ENCODE measurements at regions not wholly inside any gene's neighbourhood (a gene's known extent, or its start where the extent isn't known, plus 50 kb on each side); places are given as distances from the start of the nearest gene placed in this dataset.

DNA sequence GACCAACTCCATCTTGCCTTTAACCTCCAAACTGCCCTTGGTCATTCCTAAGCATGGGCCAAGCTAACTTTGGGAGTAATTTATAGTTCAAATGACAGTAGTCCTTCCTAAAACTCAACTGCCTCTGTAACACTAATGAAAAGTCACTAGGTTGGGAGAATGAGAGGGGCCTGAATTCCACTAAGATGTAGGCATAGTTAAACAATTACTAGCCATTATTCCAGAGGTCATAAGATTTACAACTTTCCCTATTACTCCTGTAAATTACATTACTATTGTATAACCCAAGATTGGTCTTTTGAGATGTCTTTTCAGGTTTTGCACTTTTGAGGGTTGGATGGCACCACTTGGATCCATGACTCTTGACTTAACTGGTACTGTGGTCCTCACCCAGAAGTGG lies 94.6 kb downstream of the SPP2 start:
- no peak for TF ChIP-seq CTCF (conservative IDR thresholded peaks at IDR 0.05; ENCODE audit: low read depth, low read length)
- DNase-seq (ENCODE audit: low read depth) = no peak
- no peak overlapping the region for H3K4me3 ChIP-seq (ENCODE audit: low read depth, low read length)

GRCh38 chr2:234143896-234144295 lies 93.4 kb downstream of the SPP2 start:
- H3K4me3 ChIP-seq (ENCODE audit: low read depth, low read length) = no peak overlapping the region
- no peak for DNase-seq (ENCODE audit: low read depth)
- TF ChIP-seq CTCF (conservative IDR thresholded peaks at IDR 0.05; ENCODE audit: low read depth, low read length) = no peak

DNA sequence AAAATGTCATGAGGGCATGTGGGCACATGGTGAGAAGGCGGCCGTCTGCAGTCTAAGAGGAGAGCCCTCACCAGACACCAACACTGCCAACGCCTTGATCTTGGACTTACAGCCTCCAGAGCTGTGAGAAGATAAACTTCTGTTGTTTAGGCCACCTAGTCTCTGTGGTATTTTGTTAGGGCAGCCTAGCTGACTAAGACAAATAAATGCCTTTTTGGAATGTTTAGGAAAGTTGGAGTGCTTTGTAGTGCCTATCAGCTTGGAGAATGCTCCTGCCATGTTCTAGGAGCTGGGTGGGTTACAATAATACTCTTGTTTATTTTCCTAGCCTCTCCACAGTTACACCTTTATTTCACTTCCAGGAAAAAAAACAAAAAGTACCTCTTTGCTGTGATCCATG lies 92.0 kb downstream of the SPP2 start:
- DNase-seq (ENCODE audit: low read depth) = no peak

GRCh38 chr2:234139755-234140154 lies 89.3 kb downstream of the SPP2 start:
- no peak for TF ChIP-seq CTCF (conservative IDR thresholded peaks at IDR 0.05; ENCODE audit: low read depth, low read length)
- H3K4me3 ChIP-seq (ENCODE audit: low read depth, low read length) = no peak overlapping the region
- no peak for DNase-seq (ENCODE audit: low read depth)

More for the DNA sequence above, 92.0 kb downstream of the SPP2 start:
- H3K4me3 ChIP-seq (ENCODE audit: low read depth, low read length) = no peak overlapping the region
- no peak for TF ChIP-seq CTCF (conservative IDR thresholded peaks at IDR 0.05; ENCODE audit: low read depth, low read length)

- TF ChIP-seq CTCF (conservative IDR thresholded peaks at IDR 0.05; ENCODE audit: low read depth, low read length) = no peak
- H3K4me3 ChIP-seq (ENCODE audit: low read depth, low read length) = no peak overlapping the region
- no peak for DNase-seq (ENCODE audit: low read depth)
These were observed 88.3 kb downstream of the SPP2 start for GRCh38 chr2:234138836-234139235.

GRCh38 chr2:234137400-234138014 lies 87.0 kb downstream of the SPP2 start:
- DNase-seq (ENCODE audit: low read depth) = peak; percentile 69
- TF ChIP-seq CTCF (conservative IDR thresholded peaks at IDR 0.05; ENCODE audit: low read depth, low read length) = no peak

DNA sequence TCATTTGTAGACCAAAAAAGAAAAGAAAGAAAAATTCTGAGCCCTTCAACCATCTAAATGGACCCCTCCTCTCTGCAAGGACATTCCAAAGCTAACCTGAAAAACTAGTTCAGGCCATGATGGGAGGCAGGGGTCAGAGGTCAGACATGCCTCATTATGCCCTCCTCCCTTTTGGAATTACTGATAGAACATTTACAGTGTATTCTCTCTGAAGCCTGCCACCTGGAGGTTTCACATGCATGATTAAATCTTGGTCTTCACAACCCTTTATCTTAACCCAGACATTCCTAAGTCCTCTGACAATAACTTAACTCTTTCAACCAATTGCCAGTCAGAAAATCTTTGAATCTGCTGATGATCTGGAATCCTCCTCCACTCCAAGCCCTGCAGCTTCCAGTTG lies 86.0 kb downstream of the SPP2 start:
- DNase-seq (ENCODE audit: low read depth) = no peak
- TF ChIP-seq CTCF (conservative IDR thresholded peaks at IDR 0.05; ENCODE audit: low read depth, low read length) = peak; percentile 8
- H3K4me3 ChIP-seq (ENCODE audit: low read depth, low read length) = no peak overlapping the region

More at GRCh38 chr2:234137400-234138014, 87.0 kb downstream of the SPP2 start:
- H3K4me3 ChIP-seq (ENCODE audit: low read depth, low read length) = no peak overlapping the region
